Activated CD4-positive, alpha-beta T cell treated with anti-CD3 and anti-CD28 coated beads for 24 hours (primary cell): ENCODE measurements at regions not wholly inside any gene's neighbourhood (a gene's known extent, or its start where the extent isn't known, plus 50 kb on each side); places are given as distances from the start of the nearest gene placed in this dataset.

Experiments used
- DNase-seq, 2 donors: peaks; one replicate each; pipeline ENCODE4 v3.0.0-alpha.2; 2020; ENCODE audit warnings: low read depth in 2 of 2

DNA sequence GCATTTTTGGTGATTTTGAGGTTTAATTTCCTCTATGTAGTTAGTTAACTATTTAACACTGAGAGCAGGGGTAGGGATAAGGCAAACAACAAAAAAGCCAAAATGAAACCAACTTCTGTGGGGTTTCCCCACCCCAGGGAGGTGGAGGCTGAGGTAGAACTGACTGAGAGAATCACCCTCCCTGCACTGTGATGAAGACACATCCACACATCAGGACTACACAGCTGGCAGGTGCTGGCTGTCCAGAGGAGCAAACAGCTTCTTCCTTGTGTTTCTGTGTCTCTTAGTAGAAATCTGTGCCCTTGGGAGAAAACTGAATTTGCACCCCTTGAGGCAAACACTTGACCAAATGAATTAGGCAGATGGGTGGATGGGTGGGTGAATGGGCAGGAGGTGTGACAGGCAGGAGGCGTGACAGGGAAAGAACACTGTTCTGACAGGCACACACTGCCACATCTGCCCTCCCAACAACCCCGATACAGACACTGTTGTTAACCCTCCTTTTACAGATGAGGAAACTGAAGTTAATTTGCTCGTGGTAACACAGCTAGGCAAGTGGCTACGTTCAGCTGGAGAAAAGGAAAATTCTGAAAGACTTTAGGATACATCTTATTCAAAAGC is 62.9 kb upstream of the AMZ2 start:
- no peak for DNase-seq

GRCh38 chr17:68185820-68186219 is 62.0 kb upstream of the AMZ2 start:
- DNase-seq: no peak

- no peak for DNase-seq
Observed at GRCh38 chr17:68190495-68190894, 57.3 kb upstream of the AMZ2 start.

GRCh38 chr17:68195667-68196393 is 52.0 kb upstream of the AMZ2 start:
- no peak for DNase-seq

- no peak for DNase-seq
Observed at GRCh38 chr17:68196394-68197090, 51.3 kb upstream of the AMZ2 start.

DNA sequence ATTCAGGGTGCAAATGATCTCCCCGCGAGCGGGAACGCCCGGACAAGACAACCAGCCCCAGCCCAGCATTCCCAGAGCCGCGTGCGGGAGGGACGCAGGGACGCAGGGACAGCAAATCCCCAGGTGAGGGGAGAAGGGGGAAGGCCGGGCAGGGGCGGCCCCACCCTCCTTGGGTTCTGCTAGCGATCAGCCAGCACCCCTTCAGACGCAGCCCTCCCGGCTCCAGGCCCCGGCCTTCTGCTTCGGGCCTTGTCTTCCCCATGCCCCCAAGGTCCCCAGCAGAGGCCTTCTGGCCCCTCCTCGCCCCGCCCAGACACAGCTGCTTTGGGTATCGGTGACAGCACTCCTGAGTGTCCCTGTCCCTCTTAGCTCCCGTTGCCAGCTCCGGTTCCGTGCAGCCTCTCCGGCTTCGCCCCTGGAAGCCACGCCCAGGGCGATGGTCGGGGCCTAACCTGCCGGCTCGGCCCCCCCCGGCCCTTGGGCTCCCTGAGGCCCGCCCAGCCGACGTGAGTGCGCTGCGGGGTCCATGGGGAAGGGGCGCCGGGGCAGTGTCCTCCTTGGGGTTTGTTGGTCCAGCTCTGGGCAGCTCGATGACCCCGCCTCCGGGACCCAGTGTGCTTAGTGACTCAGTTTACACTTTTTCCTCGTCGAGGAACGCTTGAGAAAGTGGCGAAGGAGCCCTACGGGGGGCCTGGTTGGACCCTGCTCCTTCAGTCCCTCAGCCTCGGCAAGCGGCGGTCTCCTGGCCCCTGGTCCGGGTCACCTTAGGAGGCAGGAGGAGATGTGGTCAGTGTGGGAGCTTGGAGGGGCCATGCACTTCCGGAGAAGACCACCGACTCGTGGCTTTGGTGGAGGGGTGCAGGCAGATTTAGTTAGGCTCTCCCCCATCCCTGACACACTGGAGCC is 50.5 kb upstream of the AMZ2 start:
- no peak for DNase-seq

- DNase-seq: no peak
Observed at GRCh38 chr17:68197997-68198930, 49.6 kb upstream of the AMZ2 start.
